GM12872 (cell line): ENCODE measurements at regions not wholly inside any gene's neighbourhood (a gene's known extent, or its start where the extent isn't known, plus 50 kb on each side); places are given as distances from the start of the nearest gene placed in this dataset.

Experiments used
- TF ChIP-seq, protein P1 (sequence below): IDR thresholded peaks from 3 replicates; pipeline ENCODE4 v1.5.1; 2011; ENCODE audit warnings: low read depth, mild to moderate bottlenecking, low read length, moderate library complexity; ENCODE audit not compliant: insufficient read depth

DNA sequence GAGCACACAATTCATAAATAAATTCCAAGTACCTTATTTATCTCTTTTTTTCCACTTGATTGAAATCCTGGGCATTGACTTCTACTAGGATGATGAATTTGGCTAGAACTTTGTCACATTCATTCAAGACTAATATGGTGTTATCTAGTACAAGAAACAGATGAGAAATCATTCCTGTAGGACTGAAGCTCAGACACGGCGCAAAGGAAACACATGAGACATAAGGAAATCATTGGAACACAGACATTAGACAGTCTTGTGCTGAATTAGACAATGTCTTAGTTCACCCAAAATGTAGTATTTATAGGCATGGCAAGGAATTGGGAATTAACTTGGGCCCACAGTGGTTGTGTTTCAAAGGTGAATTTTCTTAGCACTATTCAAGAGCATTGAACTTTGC is 305.7 kb downstream of the SETD4 start:
- TF ChIP-seq, protein P1, sequence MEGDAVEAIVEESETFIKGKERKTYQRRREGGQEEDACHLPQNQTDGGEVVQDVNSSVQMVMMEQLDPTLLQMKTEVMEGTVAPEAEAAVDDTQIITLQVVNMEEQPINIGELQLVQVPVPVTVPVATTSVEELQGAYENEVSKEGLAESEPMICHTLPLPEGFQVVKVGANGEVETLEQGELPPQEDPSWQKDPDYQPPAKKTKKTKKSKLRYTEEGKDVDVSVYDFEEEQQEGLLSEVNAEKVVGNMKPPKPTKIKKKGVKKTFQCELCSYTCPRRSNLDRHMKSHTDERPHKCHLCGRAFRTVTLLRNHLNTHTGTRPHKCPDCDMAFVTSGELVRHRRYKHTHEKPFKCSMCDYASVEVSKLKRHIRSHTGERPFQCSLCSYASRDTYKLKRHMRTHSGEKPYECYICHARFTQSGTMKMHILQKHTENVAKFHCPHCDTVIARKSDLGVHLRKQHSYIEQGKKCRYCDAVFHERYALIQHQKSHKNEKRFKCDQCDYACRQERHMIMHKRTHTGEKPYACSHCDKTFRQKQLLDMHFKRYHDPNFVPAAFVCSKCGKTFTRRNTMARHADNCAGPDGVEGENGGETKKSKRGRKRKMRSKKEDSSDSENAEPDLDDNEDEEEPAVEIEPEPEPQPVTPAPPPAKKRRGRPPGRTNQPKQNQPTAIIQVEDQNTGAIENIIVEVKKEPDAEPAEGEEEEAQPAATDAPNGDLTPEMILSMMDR = no peak

DNA sequence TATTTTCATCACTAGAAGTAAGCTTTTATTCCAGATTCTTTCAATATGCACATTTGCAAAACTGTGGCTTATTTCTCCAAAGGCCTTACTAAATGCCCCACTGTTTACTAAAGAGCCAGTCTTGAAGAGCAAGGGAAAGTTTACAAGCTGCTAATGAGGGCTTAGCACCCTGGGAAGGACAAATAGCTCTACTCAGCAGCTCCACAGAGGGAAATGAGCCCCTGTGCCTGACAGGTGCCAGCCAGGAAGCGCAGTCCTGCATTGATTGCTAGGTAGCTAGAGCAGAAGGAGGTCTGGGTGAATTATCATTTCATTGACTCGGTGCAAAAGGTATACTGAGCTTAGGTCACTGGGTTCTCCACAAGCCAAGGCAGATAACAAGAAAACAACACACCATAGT is 307.0 kb downstream of the SETD4 start:
- TF ChIP-seq, protein P1 = no peak

DNA sequence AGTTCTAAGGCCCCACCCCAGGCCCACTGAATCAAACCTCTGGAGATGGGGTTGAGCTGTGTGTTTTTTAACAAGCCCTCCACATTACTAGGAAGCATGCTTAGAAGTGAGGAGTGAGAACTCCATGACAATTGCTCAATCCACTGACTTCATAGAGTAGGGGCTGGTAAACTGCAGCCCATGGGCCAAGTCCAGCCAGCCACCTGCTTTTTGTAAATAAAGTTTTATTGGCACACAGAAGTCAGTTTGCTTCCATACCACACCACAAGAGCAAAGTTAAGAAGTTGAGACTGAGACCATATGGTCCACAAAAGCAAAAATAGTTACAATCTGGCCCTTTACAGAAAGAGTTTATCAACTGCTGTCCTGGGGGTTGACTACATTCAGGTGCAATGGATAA is 309.2 kb downstream of the SETD4 start:
- TF ChIP-seq, protein P1 = no peak

DNA sequence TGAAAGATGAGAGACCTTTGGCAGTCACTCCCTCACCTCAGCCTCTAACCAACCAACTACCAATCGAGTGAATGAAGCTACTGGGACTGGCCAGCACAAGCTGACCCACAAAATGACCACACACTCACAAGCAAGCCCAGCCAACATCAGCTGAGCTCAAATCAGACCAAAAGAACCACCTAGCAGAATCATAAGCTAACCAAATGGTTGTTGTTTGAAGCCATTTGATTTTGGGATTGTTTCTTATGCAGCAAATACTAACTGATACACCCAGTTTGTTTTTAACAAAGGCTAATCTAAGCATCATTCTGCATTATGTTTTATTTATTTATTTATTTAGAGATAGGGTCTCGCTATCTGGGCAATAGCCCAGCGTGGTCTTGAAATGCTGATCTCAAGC is 310.4 kb downstream of the SETD4 start:
- TF ChIP-seq, protein P1 = no peak

DNA sequence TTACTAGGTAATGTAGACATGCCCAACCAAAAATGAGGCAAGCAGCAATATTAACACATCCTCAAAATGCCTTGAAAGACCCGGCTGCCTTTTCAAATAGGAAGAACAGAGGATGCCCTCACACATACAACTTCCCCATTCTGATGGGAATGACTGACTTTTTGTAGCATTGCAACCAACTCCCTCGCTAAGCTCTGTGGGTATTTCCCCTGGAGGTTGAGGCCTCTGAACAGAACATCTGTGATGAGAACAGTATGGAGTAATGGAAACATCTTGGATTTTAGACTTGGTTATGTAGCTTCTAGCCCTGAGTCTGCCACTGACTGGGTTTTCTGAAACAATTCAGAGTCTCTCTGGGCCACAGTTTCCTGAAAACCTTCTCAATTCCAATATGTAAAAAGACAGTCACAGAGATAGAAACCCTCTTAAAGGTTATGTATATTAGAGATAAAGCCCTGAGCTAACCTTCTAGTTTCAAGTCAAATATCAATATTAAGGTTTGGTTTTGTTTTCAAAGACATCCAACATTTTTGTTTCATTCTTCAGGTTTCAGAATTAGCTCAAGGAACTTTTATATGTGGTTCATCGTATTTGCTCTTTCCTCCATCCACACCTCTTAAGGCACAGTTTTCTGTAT is 311.5 kb downstream of the SETD4 start:
- TF ChIP-seq, protein P1 = no peak

DNA sequence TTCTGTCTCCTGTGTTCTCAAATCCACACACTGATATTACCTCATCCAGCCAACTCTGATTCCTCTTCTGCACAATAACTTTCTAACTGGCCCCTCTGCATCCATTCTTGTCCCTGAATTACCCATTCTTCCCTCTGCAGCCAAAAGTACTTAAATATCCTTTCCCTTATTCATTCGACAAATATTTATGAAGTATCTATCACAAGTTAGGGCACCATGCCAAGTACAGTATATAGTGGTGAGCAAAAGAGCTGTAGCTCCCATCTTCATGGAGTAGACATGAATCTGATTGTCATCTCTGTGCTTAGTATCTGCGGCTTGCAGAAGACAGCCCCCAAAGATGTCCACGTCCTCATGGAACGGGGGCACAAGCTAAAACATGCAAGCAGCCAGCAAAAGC is 316.8 kb downstream of the SETD4 start:
- TF ChIP-seq, protein P1 = no peak

DNA sequence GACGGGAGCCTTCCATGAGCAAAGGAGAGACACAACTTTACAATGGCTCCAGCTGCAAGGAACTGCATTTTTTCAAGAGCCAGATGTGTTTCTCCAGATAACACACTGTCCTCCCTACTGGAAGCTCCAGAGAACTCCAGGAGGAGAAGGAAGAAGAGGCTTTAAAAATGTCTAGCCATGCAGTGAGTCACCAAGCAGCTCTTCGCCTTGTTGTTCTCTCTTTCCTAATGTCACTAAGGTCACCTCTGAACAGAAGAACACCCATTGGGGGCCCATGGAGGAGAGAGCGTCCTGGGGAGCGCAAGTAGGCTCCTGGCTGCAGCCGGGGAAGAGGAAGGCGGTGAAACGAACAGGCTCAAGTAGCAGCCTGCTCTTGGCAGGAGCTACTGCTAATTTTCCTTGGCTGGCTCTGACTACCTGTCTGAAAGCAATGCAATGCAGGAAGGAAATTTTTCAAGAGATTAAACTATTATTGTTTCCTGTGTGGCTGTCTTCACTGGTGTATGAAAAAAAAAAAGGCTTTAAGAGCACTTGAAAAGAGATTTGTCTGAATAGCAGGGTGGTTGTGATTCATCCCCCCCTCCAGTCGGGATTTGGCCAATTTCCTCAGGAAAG is 321.9 kb downstream of the SETD4 start:
- TF ChIP-seq, protein P1 = no peak
